Mesothelial cell of epicardium (in vitro differentiated cells): ENCODE measurements at regions not wholly inside any gene's neighbourhood (a gene's known extent, or its start where the extent isn't known, plus 50 kb on each side); places are given as distances from the start of the nearest gene placed in this dataset.

Experiments
- DNase-seq, 2 experiments: peaks; one replicate each; pipeline ENCODE4 v3.0.0; 2021; ENCODE audit warnings: low spot score in 2 of 2; ENCODE audit not compliant: unreplicated experiment in 2 of 2
- H3K27ac Mint-ChIP-seq: 2 replicates; pipeline ENCODE4 v1.8.0; 2021; ENCODE audit warnings: mixed read lengths
- H3K27me3 Mint-ChIP-seq: 2 replicates; pipeline ENCODE4 v1.8.0; 2021; ENCODE audit warnings: low read depth, mixed read lengths
- H3K36me3 Mint-ChIP-seq: 2 replicates; pipeline ENCODE4 v1.8.0; 2021; ENCODE audit warnings: mixed read lengths
- H3K4me1 Mint-ChIP-seq: 2 replicates; pipeline ENCODE4 v1.8.0; 2021; ENCODE audit warnings: mixed read lengths
- H3K4me3 Mint-ChIP-seq: 2 replicates; pipeline ENCODE4 v1.8.0; 2021; ENCODE audit warnings: mild to moderate bottlenecking, moderate library complexity, mixed read lengths
- H3K9me3 Mint-ChIP-seq: 2 replicates; pipeline ENCODE4 v1.8.0; 2021; ENCODE audit warnings: mixed read lengths
- CTCF ChIP-seq: fragments of 200-600 bp; sonication (generic); IDR thresholded peaks from one replicate; pipeline ENCODE4 v1.5.0; 2021; ENCODE audit warnings: antibody characterized with exemption; ENCODE audit not compliant: unreplicated experiment

- no peak overlapping the region for H3K27ac Mint-ChIP-seq
- H3K9me3 Mint-ChIP-seq = no peaks in the 10 kb centered on the region
- no peak for TF ChIP-seq CTCF
- no peak overlapping the region for H3K4me3 Mint-ChIP-seq
- DNase-seq = no peak
- peaks cover 8% of the 10 kb centered on the region for H3K27me3 Mint-ChIP-seq
- no peaks in the 10 kb centered on the region for H3K4me1 Mint-ChIP-seq
- no peaks in the 10 kb centered on the region for H3K36me3 Mint-ChIP-seq
These were observed 479.6 kb upstream of the KLF4 start for GRCh38 chr9:107969141-107969540.

- TF ChIP-seq CTCF = no peak
- no peak overlapping the region for H3K4me3 Mint-ChIP-seq
- no peak overlapping the region for H3K27ac Mint-ChIP-seq
- peaks cover 4% of the 10 kb centered on the region for H3K9me3 Mint-ChIP-seq
- H3K36me3 Mint-ChIP-seq = no peaks in the 10 kb centered on the region
- DNase-seq = no peak
- H3K27me3 Mint-ChIP-seq = peaks cover 20% of the 10 kb centered on the region
- peaks cover 3% of the 10 kb centered on the region for H3K4me1 Mint-ChIP-seq
These were observed 473.7 kb upstream of the KLF4 start for GRCh38 chr9:107963246-107963645.

- peaks cover 3% of the 10 kb centered on the region for H3K4me1 Mint-ChIP-seq
- DNase-seq = no peak
- H3K4me3 Mint-ChIP-seq = no peak overlapping the region
- no peaks in the 10 kb centered on the region for H3K36me3 Mint-ChIP-seq
- H3K27ac Mint-ChIP-seq = no peak overlapping the region
- no peak for TF ChIP-seq CTCF
- peaks cover 4% of the 10 kb centered on the region for H3K9me3 Mint-ChIP-seq
- peaks cover 15% of the 10 kb centered on the region for H3K27me3 Mint-ChIP-seq
These were observed 471.3 kb upstream of the KLF4 start for GRCh38 chr9:107960916-107961315.

GRCh38 chr9:107954312-107954711, 464.7 kb upstream of the KLF4 start:
- H3K4me1 Mint-ChIP-seq = peaks cover 3% of the 10 kb centered on the region
- no peaks in the 10 kb centered on the region for H3K36me3 Mint-ChIP-seq
- TF ChIP-seq CTCF = no peak
- DNase-seq = no peak
- H3K27me3 Mint-ChIP-seq = no peaks in the 10 kb centered on the region
- no peak overlapping the region for H3K4me3 Mint-ChIP-seq
- H3K9me3 Mint-ChIP-seq = peaks cover 16% of the 10 kb centered on the region
- H3K27ac Mint-ChIP-seq = no peak overlapping the region

DNA sequence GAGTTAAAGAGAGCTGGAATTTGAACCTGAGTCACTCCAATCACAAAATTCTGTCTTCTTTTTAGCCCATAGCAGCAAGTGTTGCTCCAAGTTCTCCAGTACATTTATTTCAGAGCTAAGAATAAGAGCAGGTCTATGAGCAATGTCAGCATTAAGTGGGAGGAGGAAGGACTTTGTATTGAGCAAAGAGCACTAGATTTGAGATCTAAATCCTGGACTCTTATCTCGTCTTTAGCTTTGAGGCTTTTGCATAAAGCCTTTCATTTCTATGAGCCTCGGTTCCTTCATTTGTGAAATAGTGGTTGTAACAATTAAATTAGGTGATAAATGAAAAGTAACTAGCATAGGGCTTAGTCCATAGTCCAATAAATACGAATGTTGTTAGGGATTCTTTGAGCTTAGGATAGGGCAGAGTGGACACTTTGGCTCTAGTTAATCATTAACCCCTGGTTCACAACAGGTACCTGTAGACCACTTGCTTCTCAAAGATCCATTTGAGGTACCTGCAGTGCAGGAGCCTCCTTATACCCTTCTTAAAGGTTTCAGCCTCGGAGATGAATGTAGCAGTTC, 464.1 kb upstream of the KLF4 start:
- H3K4me1 Mint-ChIP-seq = peaks cover 3% of the 10 kb centered on the region
- H3K27ac Mint-ChIP-seq = no peak overlapping the region
- DNase-seq = no peak
- no peaks in the 10 kb centered on the region for H3K36me3 Mint-ChIP-seq
- no peak overlapping the region for H3K4me3 Mint-ChIP-seq
- H3K27me3 Mint-ChIP-seq = no peaks in the 10 kb centered on the region
- no peak for TF ChIP-seq CTCF
- H3K9me3 Mint-ChIP-seq = peaks cover 16% of the 10 kb centered on the region

DNA sequence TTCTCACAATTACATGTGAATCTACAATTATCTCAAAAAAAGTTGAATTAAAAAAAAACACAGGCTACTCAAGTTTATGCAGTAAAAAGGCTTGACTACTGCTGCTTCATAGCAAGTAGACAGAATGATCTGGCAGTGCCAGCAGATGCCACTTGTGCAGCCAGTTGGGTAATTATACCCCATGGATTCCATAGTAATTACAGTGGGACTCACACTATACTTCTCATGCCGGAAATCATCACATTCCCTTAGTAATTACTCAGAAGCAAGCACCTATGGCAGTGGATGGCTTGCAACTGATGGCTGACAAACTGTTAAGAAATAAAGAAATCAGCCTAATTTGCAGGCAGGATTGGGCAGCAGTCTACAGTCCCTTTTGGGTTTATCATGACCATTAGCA, 463.2 kb upstream of the KLF4 start:
- Mint-ChIP-seq H3K36me3 (no peaks in the 10 kb centered on the region), H3K27me3 (no peaks in the 10 kb centered on the region), H3K4me1 (no peaks in the 10 kb centered on the region), H3K4me3 (no peak overlapping the region), H3K9me3 (peaks cover 16% of the 10 kb centered on the region), H3K27ac (no peak overlapping the region)
- DNase-seq = no peak
- no peak for TF ChIP-seq CTCF
